PC-3 (cell line): ENCODE measurements at regions not wholly inside any gene's neighbourhood (a gene's known extent, or its start where the extent isn't known, plus 50 kb on each side); places are given as distances from the start of the nearest gene placed in this dataset.

ENCODE experiments used
- EZH2 ChIP-seq: fragments of 300-600 bp; sonication (generic); IDR thresholded peaks from one replicate; pipeline ENCODE4 v1.6.1; 2017; ENCODE audit warnings: antibody characterized with exemption, mild to moderate bottlenecking, low read length; ENCODE audit not compliant: unreplicated experiment
- EZH2phosphoT487 ChIP-seq: fragments of 300-600 bp; sonication (generic); IDR thresholded peaks from 2 replicates; pipeline ENCODE4 v1.6.1; 2018; ENCODE audit warnings: mild to moderate bottlenecking, antibody characterized with exemption, low read length, borderline replicate concordance
- TF ChIP-seq, protein P1 (sequence below): fragments of 300-600 bp; sonication (generic); conservative IDR thresholded peaks from 2 replicates; pipeline ENCODE4 v1.5.1; 2017; ENCODE audit warnings: antibody characterized with exemption, low read depth, mild to moderate bottlenecking, low read length

DNA sequence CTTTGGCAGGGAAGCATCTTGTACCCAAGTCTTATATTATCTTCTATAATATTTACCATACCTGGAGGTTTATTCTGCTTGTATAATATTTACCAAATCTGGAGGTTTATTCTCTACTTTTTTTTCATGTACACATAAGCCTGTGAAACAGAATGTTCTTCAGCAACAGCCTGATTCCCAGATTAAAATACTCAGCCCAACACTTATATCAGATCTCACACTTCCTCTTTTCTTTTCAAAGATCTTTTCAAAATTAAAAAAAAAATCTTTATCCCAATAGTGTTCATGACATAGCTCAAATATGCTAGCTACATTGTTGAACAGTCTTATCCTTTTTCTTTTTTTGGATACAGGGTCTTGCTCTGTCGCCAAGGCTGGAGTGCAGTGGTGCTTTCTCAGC lies 300.7 kb downstream of the LMO7 start:
- no peak for TF ChIP-seq EZH2
- TF ChIP-seq, protein P1, sequence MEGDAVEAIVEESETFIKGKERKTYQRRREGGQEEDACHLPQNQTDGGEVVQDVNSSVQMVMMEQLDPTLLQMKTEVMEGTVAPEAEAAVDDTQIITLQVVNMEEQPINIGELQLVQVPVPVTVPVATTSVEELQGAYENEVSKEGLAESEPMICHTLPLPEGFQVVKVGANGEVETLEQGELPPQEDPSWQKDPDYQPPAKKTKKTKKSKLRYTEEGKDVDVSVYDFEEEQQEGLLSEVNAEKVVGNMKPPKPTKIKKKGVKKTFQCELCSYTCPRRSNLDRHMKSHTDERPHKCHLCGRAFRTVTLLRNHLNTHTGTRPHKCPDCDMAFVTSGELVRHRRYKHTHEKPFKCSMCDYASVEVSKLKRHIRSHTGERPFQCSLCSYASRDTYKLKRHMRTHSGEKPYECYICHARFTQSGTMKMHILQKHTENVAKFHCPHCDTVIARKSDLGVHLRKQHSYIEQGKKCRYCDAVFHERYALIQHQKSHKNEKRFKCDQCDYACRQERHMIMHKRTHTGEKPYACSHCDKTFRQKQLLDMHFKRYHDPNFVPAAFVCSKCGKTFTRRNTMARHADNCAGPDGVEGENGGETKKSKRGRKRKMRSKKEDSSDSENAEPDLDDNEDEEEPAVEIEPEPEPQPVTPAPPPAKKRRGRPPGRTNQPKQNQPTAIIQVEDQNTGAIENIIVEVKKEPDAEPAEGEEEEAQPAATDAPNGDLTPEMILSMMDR: no peak
- TF ChIP-seq EZH2phosphoT487: no peak
